ENCODE measurements at regions not wholly inside any gene's neighbourhood (a gene's known extent, or its start where the extent isn't known, plus 50 kb on each side); places are given as distances from the start of the nearest gene placed in this dataset.

GRCh38 chr5:6084376-6084775, 294.0 kb downstream of the MED10 start:
- H3K36me3 ChIP-seq (ENCODE audit: insufficient read depth, low read length) = no peaks in the 10 kb centered on the region
- H3K79me2 ChIP-seq (ENCODE audit: insufficient read depth, low read length) = no peaks in the 10 kb centered on the region
- H3F3A ChIP-seq (ENCODE audit: insufficient read depth, low read length) = no peaks in the 10 kb centered on the region
- H4K20me1 ChIP-seq (ENCODE audit: insufficient read depth, low read length) = no peaks in the 10 kb centered on the region
- H3K4me1 ChIP-seq (ENCODE audit: insufficient read depth, low read length, severe bottlenecking) = no peaks in the 10 kb centered on the region
- H3K9ac ChIP-seq (ENCODE audit: low read length) = no peak overlapping the region
- H3K4me2 ChIP-seq (ENCODE audit: low read length) = no peak overlapping the region
- H2AFZ ChIP-seq (ENCODE audit: low read length) = no peak overlapping the region
- TF ChIP-seq, protein P1, sequence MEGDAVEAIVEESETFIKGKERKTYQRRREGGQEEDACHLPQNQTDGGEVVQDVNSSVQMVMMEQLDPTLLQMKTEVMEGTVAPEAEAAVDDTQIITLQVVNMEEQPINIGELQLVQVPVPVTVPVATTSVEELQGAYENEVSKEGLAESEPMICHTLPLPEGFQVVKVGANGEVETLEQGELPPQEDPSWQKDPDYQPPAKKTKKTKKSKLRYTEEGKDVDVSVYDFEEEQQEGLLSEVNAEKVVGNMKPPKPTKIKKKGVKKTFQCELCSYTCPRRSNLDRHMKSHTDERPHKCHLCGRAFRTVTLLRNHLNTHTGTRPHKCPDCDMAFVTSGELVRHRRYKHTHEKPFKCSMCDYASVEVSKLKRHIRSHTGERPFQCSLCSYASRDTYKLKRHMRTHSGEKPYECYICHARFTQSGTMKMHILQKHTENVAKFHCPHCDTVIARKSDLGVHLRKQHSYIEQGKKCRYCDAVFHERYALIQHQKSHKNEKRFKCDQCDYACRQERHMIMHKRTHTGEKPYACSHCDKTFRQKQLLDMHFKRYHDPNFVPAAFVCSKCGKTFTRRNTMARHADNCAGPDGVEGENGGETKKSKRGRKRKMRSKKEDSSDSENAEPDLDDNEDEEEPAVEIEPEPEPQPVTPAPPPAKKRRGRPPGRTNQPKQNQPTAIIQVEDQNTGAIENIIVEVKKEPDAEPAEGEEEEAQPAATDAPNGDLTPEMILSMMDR (IDR thresholded peaks at IDR 0.05; ENCODE audit: low read length) = no peak
- TF ChIP-seq EZH2 (IDR thresholded peaks at IDR 0.05; ENCODE audit: borderline replicate concordance, low read length) = no peak
- no peaks in the 10 kb centered on the region for H3K9me2 ChIP-seq (ENCODE audit: low read depth, low read length)
- H3K27me3 ChIP-seq (ENCODE audit: insufficient read depth, low read length) = no peaks in the 10 kb centered on the region
- H3K9me3 ChIP-seq (ENCODE audit: low read length) = no peaks in the 10 kb centered on the region
- H3K4me3 ChIP-seq (ENCODE audit: low read depth, low read length, poor library complexity, severe bottlenecking) = no peak overlapping the region
- no peak overlapping the region for H3K27ac ChIP-seq (ENCODE audit: low read depth, low read length, poor library complexity, severe bottlenecking)

DNA sequence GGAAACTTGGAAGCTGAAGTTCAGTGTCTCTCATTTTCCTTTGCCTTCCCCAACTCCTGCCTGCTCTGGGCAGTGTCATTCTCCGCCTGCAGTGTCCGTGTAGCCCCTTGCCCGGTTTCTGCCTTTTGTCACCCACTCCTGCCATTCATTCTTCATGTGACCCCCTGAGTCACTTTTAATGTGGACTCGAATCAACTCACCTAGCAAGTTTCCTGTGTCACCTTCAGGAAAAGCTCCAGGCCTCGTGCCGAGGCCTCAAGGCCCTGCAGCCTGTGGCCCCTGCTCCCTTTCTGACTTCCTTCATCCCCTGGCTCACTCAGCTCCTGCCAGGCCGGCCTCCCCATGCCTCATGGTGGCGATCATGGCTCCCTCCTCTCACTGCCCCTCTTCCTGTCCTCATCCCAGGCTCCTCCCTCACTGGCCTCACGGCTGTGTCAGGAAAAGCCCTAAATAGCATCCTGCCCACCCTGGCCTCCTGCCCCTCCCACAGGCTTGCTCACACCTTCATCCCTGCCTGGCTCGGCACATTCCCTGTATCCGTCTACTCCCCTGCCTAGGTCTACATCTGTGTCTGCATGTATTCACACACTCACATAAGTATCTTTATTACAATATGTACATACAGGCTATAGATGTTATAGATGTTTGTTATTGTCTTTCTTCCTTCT, 294.9 kb downstream of the MED10 start:
- H3K4me1 ChIP-seq (ENCODE audit: insufficient read depth, low read length, severe bottlenecking) = no peaks in the 10 kb centered on the region
- H3K4me3 ChIP-seq (ENCODE audit: low read depth, low read length, poor library complexity, severe bottlenecking) = no peak overlapping the region
- no peaks in the 10 kb centered on the region for H3F3A ChIP-seq (ENCODE audit: insufficient read depth, low read length)
- H4K20me1 ChIP-seq (ENCODE audit: insufficient read depth, low read length) = no peaks in the 10 kb centered on the region
- no peak overlapping the region for H3K4me2 ChIP-seq (ENCODE audit: low read length)
- H3K79me2 ChIP-seq (ENCODE audit: insufficient read depth, low read length) = no peaks in the 10 kb centered on the region
- no peak overlapping the region for H2AFZ ChIP-seq (ENCODE audit: low read length)
- no peak for TF ChIP-seq EZH2 (IDR thresholded peaks at IDR 0.05; ENCODE audit: borderline replicate concordance, low read length)
- TF ChIP-seq, protein P1 (IDR thresholded peaks at IDR 0.05; ENCODE audit: low read length) = no peak
- H3K27ac ChIP-seq (ENCODE audit: low read depth, low read length, poor library complexity, severe bottlenecking) = no peak overlapping the region
- no peaks in the 10 kb centered on the region for H3K36me3 ChIP-seq (ENCODE audit: insufficient read depth, low read length)
- no peaks in the 10 kb centered on the region for H3K9me3 ChIP-seq (ENCODE audit: low read length)
- no peaks in the 10 kb centered on the region for H3K27me3 ChIP-seq (ENCODE audit: insufficient read depth, low read length)
- no peak overlapping the region for H3K9ac ChIP-seq (ENCODE audit: low read length)
- H3K9me2 ChIP-seq (ENCODE audit: low read depth, low read length) = no peaks in the 10 kb centered on the region

DNA sequence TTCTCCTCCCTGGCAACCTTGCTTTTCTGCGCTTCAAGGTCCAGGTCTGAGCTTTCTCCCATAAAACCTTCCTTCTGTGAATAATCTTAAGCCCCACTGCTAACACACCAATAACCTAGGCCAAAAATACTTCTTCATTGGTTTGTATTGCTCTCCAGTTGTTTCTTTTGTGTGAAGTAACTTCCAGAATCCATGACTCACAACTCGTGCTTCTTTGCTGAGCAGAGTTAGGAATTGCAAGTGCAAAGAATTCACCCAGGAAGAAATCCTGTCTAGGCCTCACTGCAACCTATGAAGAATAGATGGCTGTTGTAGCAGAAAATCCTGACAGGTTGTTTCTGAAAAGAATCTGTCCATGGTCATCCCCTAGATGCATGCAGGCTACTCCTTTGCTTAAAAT, 295.7 kb downstream of the MED10 start:
- no peak overlapping the region for H2AFZ ChIP-seq (ENCODE audit: low read length)

More for the DNA sequence above, 295.7 kb downstream of the MED10 start:
- no peaks in the 10 kb centered on the region for H3K36me3 ChIP-seq (ENCODE audit: insufficient read depth, low read length)
- H3F3A ChIP-seq (ENCODE audit: insufficient read depth, low read length) = no peaks in the 10 kb centered on the region
- no peak overlapping the region for H3K9ac ChIP-seq (ENCODE audit: low read length)
- no peaks in the 10 kb centered on the region for H3K9me2 ChIP-seq (ENCODE audit: low read depth, low read length)
- H3K27me3 ChIP-seq (ENCODE audit: insufficient read depth, low read length) = no peaks in the 10 kb centered on the region
- no peak overlapping the region for H3K27ac ChIP-seq (ENCODE audit: low read depth, low read length, poor library complexity, severe bottlenecking)
- TF ChIP-seq EZH2 (IDR thresholded peaks at IDR 0.05; ENCODE audit: borderline replicate concordance, low read length) = no peak
- TF ChIP-seq, protein P1 (IDR thresholded peaks at IDR 0.05; ENCODE audit: low read length) = no peak
- H4K20me1 ChIP-seq (ENCODE audit: insufficient read depth, low read length) = no peaks in the 10 kb centered on the region
- H3K4me2 ChIP-seq (ENCODE audit: low read length) = no peak overlapping the region
- no peak overlapping the region for H3K4me3 ChIP-seq (ENCODE audit: low read depth, low read length, poor library complexity, severe bottlenecking)
- H3K9me3 ChIP-seq (ENCODE audit: low read length) = no peaks in the 10 kb centered on the region
- no peaks in the 10 kb centered on the region for H3K4me1 ChIP-seq (ENCODE audit: insufficient read depth, low read length, severe bottlenecking)
- H3K79me2 ChIP-seq (ENCODE audit: insufficient read depth, low read length) = no peaks in the 10 kb centered on the region
